ENCODE measurements at regions not wholly inside any gene's neighbourhood (a gene's known extent, or its start where the extent isn't known, plus 50 kb on each side); places are given as distances from the start of the nearest gene placed in this dataset.

DNA sequence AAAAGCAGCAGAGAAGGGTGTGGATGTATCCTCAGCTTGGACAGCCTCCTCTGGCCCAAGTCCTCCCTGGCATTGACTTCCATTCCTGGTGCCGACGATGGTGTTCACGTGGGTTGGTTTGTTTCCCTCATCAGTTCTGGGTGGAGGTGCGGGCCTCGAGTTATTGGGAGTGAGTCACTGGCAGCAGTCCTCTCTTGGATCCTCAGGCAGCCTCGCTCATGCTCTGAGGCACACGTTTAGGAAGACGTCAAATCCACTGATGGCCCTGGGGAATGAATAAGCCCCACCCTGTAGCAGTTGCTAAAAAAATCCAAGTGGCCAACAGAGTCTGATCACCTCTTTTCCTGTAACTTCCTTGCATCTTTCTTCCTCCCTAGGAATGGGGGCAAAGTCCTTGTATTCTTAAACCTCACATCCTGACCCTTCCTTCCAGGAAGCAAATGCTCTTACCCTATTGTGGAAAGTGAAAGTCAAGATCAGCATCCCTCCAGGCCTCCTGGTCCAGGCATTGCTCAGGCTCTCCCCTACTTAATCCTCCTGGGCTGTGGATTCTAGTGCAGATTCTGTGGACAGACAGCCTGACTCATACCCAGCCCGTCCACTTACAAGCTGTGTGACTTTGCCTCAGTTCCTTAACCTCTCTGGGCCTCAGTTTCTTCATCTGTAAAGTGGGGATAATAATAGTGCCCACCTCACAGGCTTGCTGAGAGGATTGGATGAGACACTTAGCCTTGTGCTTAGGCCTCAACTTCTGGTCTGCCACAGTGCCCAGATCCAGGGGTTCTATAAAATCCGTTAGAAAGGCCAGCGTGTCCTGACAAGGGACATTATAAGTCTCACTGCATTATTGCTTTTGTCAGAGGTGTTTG lies 111.1 kb downstream of the TLR5 start:
- intact Hi-C loops (cut with DNase I, micrococcal nuclease), result no loop called here
- Histone ChIP-seq H3K4me3 (ENCODE audit: low read length) (no peak overlapping the region), H3K27ac (ENCODE audit: low read depth in 1 of 2, low read length in 2 of 2) (no peak overlapping the region), H3K9me3 (ENCODE audit: control insufficient read depth in 1 of 2, insufficient read depth in 1 of 2, low read length in 2 of 2) (no peaks in the 10 kb centered on the region), H3K36me3 (ENCODE audit: insufficient read depth, low read length) (no peaks in the 10 kb centered on the region), H3K4me1 (ENCODE audit: insufficient read depth, low read length) (no peaks in the 10 kb centered on the region), H3K27me3 (ENCODE audit: control insufficient read depth in 1 of 2, insufficient read depth in 2 of 2, low read length in 2 of 2) (peaks cover 0 to 2% of the 10 kb centered on the region in 2 experiments)
- no peaks in the 10 kb centered on the region for H3K27me3 Mint-ChIP-seq
- no peak overlapping the region for H3K27ac Mint-ChIP-seq
- ChIA-PET CTCF (no interaction called here), POLR2A (no interaction called here)
- no peak overlapping the region for H3K4me3 Mint-ChIP-seq
- H3K4me1 Mint-ChIP-seq (ENCODE audit: low read depth), result no peaks in the 10 kb centered on the region
- TF ChIP-seq, protein P1, sequence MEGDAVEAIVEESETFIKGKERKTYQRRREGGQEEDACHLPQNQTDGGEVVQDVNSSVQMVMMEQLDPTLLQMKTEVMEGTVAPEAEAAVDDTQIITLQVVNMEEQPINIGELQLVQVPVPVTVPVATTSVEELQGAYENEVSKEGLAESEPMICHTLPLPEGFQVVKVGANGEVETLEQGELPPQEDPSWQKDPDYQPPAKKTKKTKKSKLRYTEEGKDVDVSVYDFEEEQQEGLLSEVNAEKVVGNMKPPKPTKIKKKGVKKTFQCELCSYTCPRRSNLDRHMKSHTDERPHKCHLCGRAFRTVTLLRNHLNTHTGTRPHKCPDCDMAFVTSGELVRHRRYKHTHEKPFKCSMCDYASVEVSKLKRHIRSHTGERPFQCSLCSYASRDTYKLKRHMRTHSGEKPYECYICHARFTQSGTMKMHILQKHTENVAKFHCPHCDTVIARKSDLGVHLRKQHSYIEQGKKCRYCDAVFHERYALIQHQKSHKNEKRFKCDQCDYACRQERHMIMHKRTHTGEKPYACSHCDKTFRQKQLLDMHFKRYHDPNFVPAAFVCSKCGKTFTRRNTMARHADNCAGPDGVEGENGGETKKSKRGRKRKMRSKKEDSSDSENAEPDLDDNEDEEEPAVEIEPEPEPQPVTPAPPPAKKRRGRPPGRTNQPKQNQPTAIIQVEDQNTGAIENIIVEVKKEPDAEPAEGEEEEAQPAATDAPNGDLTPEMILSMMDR (IDR thresholded peaks at IDR 0.05), result no peak
- no peaks in the 10 kb centered on the region for H3K9me3 Mint-ChIP-seq
- no peaks in the 10 kb centered on the region for H3K36me3 Mint-ChIP-seq (ENCODE audit: low read depth)
- DNase-seq, result no peak
- no peak for ATAC-seq (ENCODE audit: poor library complexity)

DNA sequence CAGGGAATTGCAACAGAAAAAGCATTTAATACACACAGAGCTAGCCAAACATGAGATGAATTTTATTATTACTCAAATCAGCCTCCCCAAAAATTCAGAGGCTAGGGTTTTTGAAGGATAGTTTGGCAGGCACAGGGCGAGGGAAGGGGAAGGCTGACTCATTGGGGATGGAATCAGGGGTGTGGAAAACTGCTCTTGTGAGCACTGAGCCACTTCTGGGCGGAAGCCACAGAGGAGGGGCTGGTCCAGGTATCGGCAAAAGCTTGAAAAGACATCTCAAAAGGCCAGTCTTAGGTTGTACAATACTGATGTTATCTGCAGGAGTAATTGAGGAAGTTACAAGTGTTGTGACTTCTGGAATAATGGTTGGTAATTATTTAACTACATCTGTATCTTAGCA lies 109.4 kb downstream of the TLR5 start:
- Mint-ChIP-seq H3K4me3 (no peak overlapping the region), H3K27me3 (peaks cover 3% of the 10 kb centered on the region), H3K9me3 (no peaks in the 10 kb centered on the region), H3K4me1 (ENCODE audit: low read depth) (no peaks in the 10 kb centered on the region), H3K36me3 (ENCODE audit: low read depth) (no peaks in the 10 kb centered on the region), H3K27ac (no peak overlapping the region)
- peaks cover 0 to 2% of the 10 kb centered on the region in 2 experiments for H3K27me3 ChIP-seq (ENCODE audit: control insufficient read depth in 1 of 2, insufficient read depth in 2 of 2, low read length in 2 of 2)
- TF ChIP-seq, protein P1 (IDR thresholded peaks at IDR 0.05), result no peak
- intact Hi-C loops (cut with DNase I, micrococcal nuclease), result no loop called here
- no peaks in the 10 kb centered on the region for H3K9me3 ChIP-seq (ENCODE audit: control insufficient read depth in 1 of 2, insufficient read depth in 1 of 2, low read length in 2 of 2)
- no peaks in the 10 kb centered on the region for H3K36me3 ChIP-seq (ENCODE audit: insufficient read depth, low read length)
- DNase-seq (no peak), ATAC-seq (ENCODE audit: poor library complexity) (no peak)
- H3K27ac ChIP-seq (ENCODE audit: low read depth in 1 of 2, low read length in 2 of 2), result no peak overlapping the region
- H3K4me3 ChIP-seq (ENCODE audit: low read length), result no peak overlapping the region
- ChIA-PET CTCF (interaction anchor here (1.0 kb wide), 1 partner anchor 10 kb away, joined by 3 read pairs; no protein-coding TSS in a partner anchor), POLR2A (no interaction called here)
- no peaks in the 10 kb centered on the region for H3K4me1 ChIP-seq (ENCODE audit: insufficient read depth, low read length)

DNA sequence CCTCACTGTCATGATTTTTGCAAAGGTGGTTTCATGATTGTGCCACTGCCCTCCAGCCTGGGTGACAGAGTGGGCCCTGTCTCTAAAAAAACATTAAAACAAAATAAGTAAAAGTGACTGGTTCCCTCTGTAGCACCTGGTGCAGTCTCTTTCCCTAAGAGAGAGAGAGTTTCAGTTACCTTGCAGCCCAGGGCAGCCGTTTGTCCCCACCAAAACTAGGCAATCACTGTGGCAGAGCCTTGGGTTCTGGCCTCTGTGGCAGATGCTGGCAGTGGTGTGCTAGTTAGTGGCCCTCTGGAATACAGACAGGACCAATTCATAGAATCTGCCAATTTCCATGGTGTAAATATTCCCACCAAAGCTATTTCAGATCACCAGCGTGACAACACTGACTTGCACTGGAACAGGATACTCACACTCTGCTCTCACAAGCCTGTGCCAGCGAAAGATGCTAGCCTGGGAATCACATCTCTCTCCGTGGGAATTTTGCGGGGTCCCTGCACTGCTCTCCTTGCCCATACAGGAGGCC lies 108.7 kb downstream of the TLR5 start:
- POLR2A ChIA-PET, result no interaction called here
- H3K4me1 ChIP-seq (ENCODE audit: insufficient read depth, low read length), result no peaks in the 10 kb centered on the region
- no peaks in the 10 kb centered on the region for H3K9me3 Mint-ChIP-seq

More for the DNA sequence above, 108.7 kb downstream of the TLR5 start:
- no peak overlapping the region for H3K27ac ChIP-seq (ENCODE audit: low read depth in 1 of 2, low read length in 2 of 2)
- intact Hi-C loops (cut with DNase I, micrococcal nuclease), result no loop called here
- no peak for DNase-seq
- no peak overlapping the region for H3K27ac Mint-ChIP-seq
- no peaks in the 10 kb centered on the region for H3K36me3 Mint-ChIP-seq (ENCODE audit: low read depth)
- no peak for ATAC-seq (ENCODE audit: poor library complexity)
- H3K9me3 ChIP-seq (ENCODE audit: control insufficient read depth in 1 of 2, insufficient read depth in 1 of 2, low read length in 2 of 2), result no peaks in the 10 kb centered on the region
- peaks cover 4% of the 10 kb centered on the region for H3K27me3 Mint-ChIP-seq
- no peaks in the 10 kb centered on the region for H3K4me1 Mint-ChIP-seq (ENCODE audit: low read depth)
- no peaks in the 10 kb centered on the region for H3K36me3 ChIP-seq (ENCODE audit: insufficient read depth, low read length)
- TF ChIP-seq, protein P1 (IDR thresholded peaks at IDR 0.05), result no peak
- CTCF ChIA-PET, result interaction anchor here (1.0 kb wide), 1 partner anchor 10 kb away, joined by 3 read pairs; no protein-coding TSS in a partner anchor
- peaks cover 0 to 3% of the 10 kb centered on the region in 2 experiments for H3K27me3 ChIP-seq (ENCODE audit: control insufficient read depth in 1 of 2, insufficient read depth in 2 of 2, low read length in 2 of 2)
- H3K4me3 ChIP-seq (ENCODE audit: low read length), result no peak overlapping the region
- H3K4me3 Mint-ChIP-seq, result no peak overlapping the region
